T-helper 1 cell treated with Interleukin-12 subunit alpha and Interleukin-12 subunit beta and Interleukin-4 antibody, amounts not matched to agents 30 μg/mL and 1 μg/mL, for 36 hours (primary cell): ENCODE measurements at regions not wholly inside any gene's neighbourhood (a gene's known extent, or its start where the extent isn't known, plus 50 kb on each side); places are given as distances from the start of the nearest gene placed in this dataset.
"Not testable (repeated sequence)": the region's sequence is repeated elsewhere in the genome, so short reads cannot be mapped to it uniquely, and the experiment has no call there.

Experiments used
- H3K27ac Mint-ChIP-seq: one replicate; pipeline ENCODE4 v1.8.0; 2021; ENCODE audit warnings: mild to moderate bottlenecking, mixed read lengths
- H3K27me3 Mint-ChIP-seq: one replicate; pipeline ENCODE4 v1.8.0; 2021; ENCODE audit warnings: low read depth, mixed read lengths
- H3K36me3 Mint-ChIP-seq: one replicate; pipeline ENCODE4 v1.8.0; 2021; ENCODE audit warnings: low read depth, mixed read lengths
- H3K4me1 Mint-ChIP-seq: one replicate; pipeline ENCODE4 v1.8.0; 2021; ENCODE audit warnings: low read depth, mixed read lengths
- H3K4me3 Mint-ChIP-seq: one replicate; pipeline ENCODE4 v1.8.0; 2021; ENCODE audit warnings: mild to moderate bottlenecking, moderate library complexity, mixed read lengths
- H3K9me3 Mint-ChIP-seq: one replicate; pipeline ENCODE4 v1.8.0; 2021; ENCODE audit warnings: mixed read lengths

GRCh38 chr4:120277391-120277790, 210.7 kb upstream of the MAD2L1 start:
- Mint-ChIP-seq H3K4me3 (no peak overlapping the region), H3K36me3 (no peaks in the 10 kb centered on the region), H3K4me1 (no peaks in the 10 kb centered on the region), H3K27me3 (no peaks in the 10 kb centered on the region), H3K27ac (no peak overlapping the region), H3K9me3 (no peaks in the 10 kb centered on the region)

GRCh38 chr4:120266602-120267001, 200.0 kb upstream of the MAD2L1 start:
- Mint-ChIP-seq H3K36me3 (no peaks in the 10 kb centered on the region), H3K27ac (no peak overlapping the region), H3K4me1 (no peaks in the 10 kb centered on the region), H3K4me3 (no peak overlapping the region), H3K9me3 (no peaks in the 10 kb centered on the region), H3K27me3 (no peaks in the 10 kb centered on the region)

GRCh38 chr4:120263618-120264017, 197.0 kb upstream of the MAD2L1 start:
- no peak overlapping the region for H3K4me3 Mint-ChIP-seq
- H3K27me3 Mint-ChIP-seq = no peaks in the 10 kb centered on the region
- no peaks in the 10 kb centered on the region for H3K36me3 Mint-ChIP-seq
- no peaks in the 10 kb centered on the region for H3K4me1 Mint-ChIP-seq
- H3K9me3 Mint-ChIP-seq = no peaks in the 10 kb centered on the region
- H3K27ac Mint-ChIP-seq = no peak overlapping the region

- H3K27ac Mint-ChIP-seq = no peak overlapping the region
- H3K4me3 Mint-ChIP-seq = no peak overlapping the region
These were observed 194.5 kb upstream of the MAD2L1 start for GRCh38 chr4:120261117-120261516.

GRCh38 chr4:120256112-120256775, 189.6 kb upstream of the MAD2L1 start:
- H3K36me3 Mint-ChIP-seq, H3K27ac Mint-ChIP-seq, H3K4me3 Mint-ChIP-seq, H3K4me1 Mint-ChIP-seq, H3K9me3 Mint-ChIP-seq, H3K27me3 Mint-ChIP-seq: not testable (repeated sequence)

More at GRCh38 chr4:120261117-120261516, 194.5 kb upstream of the MAD2L1 start:
- Mint-ChIP-seq H3K9me3 (no peaks in the 10 kb centered on the region), H3K27me3 (no peaks in the 10 kb centered on the region), H3K36me3 (no peaks in the 10 kb centered on the region), H3K4me1 (no peaks in the 10 kb centered on the region)

- H3K9me3 Mint-ChIP-seq = no peaks in the 10 kb centered on the region
- no peaks in the 10 kb centered on the region for H3K36me3 Mint-ChIP-seq
- H3K4me3 Mint-ChIP-seq = no peak overlapping the region
- H3K27me3 Mint-ChIP-seq = no peaks in the 10 kb centered on the region
- no peak overlapping the region for H3K27ac Mint-ChIP-seq
- H3K4me1 Mint-ChIP-seq = no peaks in the 10 kb centered on the region
These were observed 171.8 kb upstream of the MAD2L1 start for GRCh38 chr4:120238277-120238973.

- H3K4me3 Mint-ChIP-seq = no peak overlapping the region
- H3K36me3 Mint-ChIP-seq = no peaks in the 10 kb centered on the region
- H3K9me3 Mint-ChIP-seq = no peaks in the 10 kb centered on the region
- no peaks in the 10 kb centered on the region for H3K27me3 Mint-ChIP-seq
- H3K4me1 Mint-ChIP-seq = no peaks in the 10 kb centered on the region
- H3K27ac Mint-ChIP-seq = no peak overlapping the region
These were observed 170.2 kb upstream of the MAD2L1 start for GRCh38 chr4:120236873-120237272.

GRCh38 chr4:120232050-120232449, 165.4 kb upstream of the MAD2L1 start:
- Mint-ChIP-seq H3K4me3 (no peak overlapping the region), H3K9me3 (no peaks in the 10 kb centered on the region), H3K27ac (no peak overlapping the region), H3K36me3 (no peaks in the 10 kb centered on the region), H3K27me3 (peaks cover 4% of the 10 kb centered on the region), H3K4me1 (no peaks in the 10 kb centered on the region)

GRCh38 chr4:120228086-120228485, 161.4 kb upstream of the MAD2L1 start:
- Mint-ChIP-seq H3K4me1 (no peaks in the 10 kb centered on the region), H3K27me3 (peaks cover 4% of the 10 kb centered on the region), H3K9me3 (no peaks in the 10 kb centered on the region), H3K4me3 (no peak overlapping the region), H3K27ac (no peak overlapping the region), H3K36me3 (no peaks in the 10 kb centered on the region)

- no peaks in the 10 kb centered on the region for H3K4me1 Mint-ChIP-seq
- no peaks in the 10 kb centered on the region for H3K36me3 Mint-ChIP-seq
- H3K9me3 Mint-ChIP-seq = no peaks in the 10 kb centered on the region
- peaks cover 4% of the 10 kb centered on the region for H3K27me3 Mint-ChIP-seq
- no peak overlapping the region for H3K4me3 Mint-ChIP-seq
- H3K27ac Mint-ChIP-seq = no peak overlapping the region
These were observed 160.9 kb upstream of the MAD2L1 start for GRCh38 chr4:120227554-120227953.

GRCh38 chr4:120225527-120225926, 158.9 kb upstream of the MAD2L1 start:
- H3K36me3 Mint-ChIP-seq = no peaks in the 10 kb centered on the region
- H3K27me3 Mint-ChIP-seq = peaks cover 4% of the 10 kb centered on the region
- no peaks in the 10 kb centered on the region for H3K9me3 Mint-ChIP-seq
- no peak overlapping the region for H3K4me3 Mint-ChIP-seq
- H3K27ac Mint-ChIP-seq = no peak overlapping the region
- H3K4me1 Mint-ChIP-seq = no peaks in the 10 kb centered on the region

- no peaks in the 10 kb centered on the region for H3K36me3 Mint-ChIP-seq
These were observed 152.3 kb upstream of the MAD2L1 start for GRCh38 chr4:120218981-120219380.

GRCh38 chr4:120215350-120215749, 148.7 kb upstream of the MAD2L1 start:
- H3K4me1 Mint-ChIP-seq = no peaks in the 10 kb centered on the region
- no peaks in the 10 kb centered on the region for H3K27me3 Mint-ChIP-seq
- no peaks in the 10 kb centered on the region for H3K36me3 Mint-ChIP-seq
- no peaks in the 10 kb centered on the region for H3K9me3 Mint-ChIP-seq
- H3K27ac Mint-ChIP-seq = no peak overlapping the region
- no peak overlapping the region for H3K4me3 Mint-ChIP-seq

More at GRCh38 chr4:120218981-120219380, 152.3 kb upstream of the MAD2L1 start:
- H3K9me3 Mint-ChIP-seq = no peaks in the 10 kb centered on the region
- no peaks in the 10 kb centered on the region for H3K27me3 Mint-ChIP-seq
- no peak overlapping the region for H3K4me3 Mint-ChIP-seq
- H3K4me1 Mint-ChIP-seq = no peaks in the 10 kb centered on the region
- H3K27ac Mint-ChIP-seq = no peak overlapping the region

GRCh38 chr4:120211408-120212015, 144.9 kb upstream of the MAD2L1 start:
- no peaks in the 10 kb centered on the region for H3K27me3 Mint-ChIP-seq
- no peak overlapping the region for H3K4me3 Mint-ChIP-seq
- no peak overlapping the region for H3K27ac Mint-ChIP-seq
- H3K9me3 Mint-ChIP-seq = no peaks in the 10 kb centered on the region
- H3K36me3 Mint-ChIP-seq = no peaks in the 10 kb centered on the region
- H3K4me1 Mint-ChIP-seq = no peaks in the 10 kb centered on the region

- H3K4me1 Mint-ChIP-seq = no peaks in the 10 kb centered on the region
- no peaks in the 10 kb centered on the region for H3K9me3 Mint-ChIP-seq
- no peaks in the 10 kb centered on the region for H3K36me3 Mint-ChIP-seq
- no peak overlapping the region for H3K27ac Mint-ChIP-seq
- H3K4me3 Mint-ChIP-seq = no peak overlapping the region
- H3K27me3 Mint-ChIP-seq = no peaks in the 10 kb centered on the region
These were observed 143.1 kb upstream of the MAD2L1 start for GRCh38 chr4:120209706-120210105.
